CD4-positive, alpha-beta T cell treated with Interleukin-15 for 1 hour (primary cell): ENCODE measurements at regions not wholly inside any gene's neighbourhood (a gene's known extent, or its start where the extent isn't known, plus 50 kb on each side); places are given as distances from the start of the nearest gene placed in this dataset.

Experiments
- DNase-seq: peaks from one replicate; pipeline ENCODE4 v3.0.0-alpha.2; 2020

- DNase-seq: no peak
These were observed 67.9 kb upstream of the PPM1J start for GRCh38 chr1:112783059-112783458.

GRCh38 chr1:112779665-112780526, 64.8 kb upstream of the PPM1J start:
- no peak for DNase-seq

GRCh38 chr1:112778137-112778536, 63.0 kb upstream of the PPM1J start:
- DNase-seq: no peak

GRCh38 chr1:112776688-112777087, 61.6 kb upstream of the PPM1J start:
- DNase-seq: no peak

GRCh38 chr1:112772781-112773180, 57.6 kb upstream of the PPM1J start:
- DNase-seq: no peak

- DNase-seq: no peak
These were observed 55.6 kb upstream of the PPM1J start for GRCh38 chr1:112770724-112771123.

- no peak for DNase-seq
These were observed 54.5 kb upstream of the PPM1J start for GRCh38 chr1:112769611-112770010.

GRCh38 chr1:112767646-112768045, 52.5 kb upstream of the PPM1J start:
- no peak for DNase-seq
